ENCODE measurements at regions not wholly inside any gene's neighbourhood (a gene's known extent, or its start where the extent isn't known, plus 50 kb on each side); places are given as distances from the start of the nearest gene placed in this dataset.

DNA sequence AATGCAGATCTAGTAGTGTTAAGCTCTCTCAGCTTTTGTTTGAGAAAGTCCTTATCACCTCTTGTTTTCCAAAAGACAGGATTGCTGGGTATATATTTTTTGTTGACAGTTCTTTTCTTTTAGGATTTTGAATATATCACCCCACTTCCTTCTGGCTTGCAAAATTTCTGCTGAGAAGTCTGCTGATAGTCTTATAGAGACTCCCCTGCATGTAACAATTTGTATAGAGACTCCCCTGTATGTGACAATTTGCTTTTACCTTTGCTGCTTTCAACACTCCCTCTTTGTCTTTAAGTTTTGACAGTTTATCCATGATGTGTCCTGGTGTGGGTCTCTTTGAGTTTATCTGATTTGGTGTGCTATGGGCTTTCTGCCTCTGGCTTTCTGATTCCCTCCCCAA is 115.0 kb upstream of the CCDC85A start:
- TF ChIP-seq POLR2A (IDR thresholded peaks at IDR 0.05) = no peak
- TF ChIP-seq, protein P1, sequence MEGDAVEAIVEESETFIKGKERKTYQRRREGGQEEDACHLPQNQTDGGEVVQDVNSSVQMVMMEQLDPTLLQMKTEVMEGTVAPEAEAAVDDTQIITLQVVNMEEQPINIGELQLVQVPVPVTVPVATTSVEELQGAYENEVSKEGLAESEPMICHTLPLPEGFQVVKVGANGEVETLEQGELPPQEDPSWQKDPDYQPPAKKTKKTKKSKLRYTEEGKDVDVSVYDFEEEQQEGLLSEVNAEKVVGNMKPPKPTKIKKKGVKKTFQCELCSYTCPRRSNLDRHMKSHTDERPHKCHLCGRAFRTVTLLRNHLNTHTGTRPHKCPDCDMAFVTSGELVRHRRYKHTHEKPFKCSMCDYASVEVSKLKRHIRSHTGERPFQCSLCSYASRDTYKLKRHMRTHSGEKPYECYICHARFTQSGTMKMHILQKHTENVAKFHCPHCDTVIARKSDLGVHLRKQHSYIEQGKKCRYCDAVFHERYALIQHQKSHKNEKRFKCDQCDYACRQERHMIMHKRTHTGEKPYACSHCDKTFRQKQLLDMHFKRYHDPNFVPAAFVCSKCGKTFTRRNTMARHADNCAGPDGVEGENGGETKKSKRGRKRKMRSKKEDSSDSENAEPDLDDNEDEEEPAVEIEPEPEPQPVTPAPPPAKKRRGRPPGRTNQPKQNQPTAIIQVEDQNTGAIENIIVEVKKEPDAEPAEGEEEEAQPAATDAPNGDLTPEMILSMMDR (IDR thresholded peaks at IDR 0.05) = no peak
